ENCODE measurements at regions not wholly inside any gene's neighbourhood (a gene's known extent, or its start where the extent isn't known, plus 50 kb on each side); places are given as distances from the start of the nearest gene placed in this dataset.

GRCh38 chr20:12276011-12276673 lies 358.4 kb downstream of the BTBD3 start:
- DNase-seq (ENCODE audit: low read depth) = no peak

GRCh38 chr20:12287575-12287974 lies 369.9 kb downstream of the BTBD3 start:
- DNase-seq (ENCODE audit: low read depth) = no peak

- no peak for DNase-seq (ENCODE audit: low read depth)
Observed at GRCh38 chr20:12289465-12289864, 371.8 kb downstream of the BTBD3 start.

- no peak for DNase-seq (ENCODE audit: low read depth)
Observed at GRCh38 chr20:12291386-12291785, 373.7 kb downstream of the BTBD3 start.

GRCh38 chr20:12293900-12294299 lies 376.2 kb downstream of the BTBD3 start:
- DNase-seq (ENCODE audit: low read depth) = no peak

GRCh38 chr20:12294678-12295077 lies 377.0 kb downstream of the BTBD3 start:
- DNase-seq (ENCODE audit: low read depth) = no peak

GRCh38 chr20:12305188-12305950 lies 387.7 kb downstream of the BTBD3 start:
- DNase-seq (ENCODE audit: low read depth) = no peak

- DNase-seq (ENCODE audit: low read depth) = no peak
Observed at GRCh38 chr20:12306107-12306506, 388.4 kb downstream of the BTBD3 start.

GRCh38 chr20:12311094-12311865 lies 393.6 kb downstream of the BTBD3 start:
- no peak for DNase-seq (ENCODE audit: low read depth)

GRCh38 chr20:12315652-12316051 lies 398.0 kb downstream of the BTBD3 start:
- no peak for DNase-seq (ENCODE audit: low read depth)

GRCh38 chr20:12316794-12317193 lies 399.1 kb downstream of the BTBD3 start:
- DNase-seq (ENCODE audit: low read depth) = no peak

GRCh38 chr20:12317433-12317832 lies 399.7 kb downstream of the BTBD3 start:
- DNase-seq (ENCODE audit: low read depth) = no peak

GRCh38 chr20:12318043-12318442 lies 400.4 kb downstream of the BTBD3 start:
- no peak for DNase-seq (ENCODE audit: low read depth)

GRCh38 chr20:12321736-12322135 lies 404.0 kb downstream of the BTBD3 start:
- DNase-seq (ENCODE audit: low read depth) = no peak

GRCh38 chr20:12327205-12327604 lies 409.5 kb downstream of the BTBD3 start:
- no peak for DNase-seq (ENCODE audit: low read depth)

GRCh38 chr20:12331236-12331635 lies 413.5 kb downstream of the BTBD3 start:
- no peak for DNase-seq (ENCODE audit: low read depth)

GRCh38 chr20:12337601-12338000 lies 419.9 kb downstream of the BTBD3 start:
- no peak for DNase-seq (ENCODE audit: low read depth)

GRCh38 chr20:12345978-12346377 lies 428.3 kb downstream of the BTBD3 start:
- DNase-seq (ENCODE audit: low read depth) = no peak

GRCh38 chr20:12353842-12354241 lies 436.1 kb downstream of the BTBD3 start:
- DNase-seq (ENCODE audit: low read depth) = no peak

GRCh38 chr20:12354725-12355124 lies 437.0 kb downstream of the BTBD3 start:
- no peak for DNase-seq (ENCODE audit: low read depth)

GRCh38 chr20:12355185-12355584 lies 437.5 kb downstream of the BTBD3 start:
- DNase-seq (ENCODE audit: low read depth) = no peak

GRCh38 chr20:12358006-12358654 lies 440.4 kb downstream of the BTBD3 start:
- DNase-seq (ENCODE audit: low read depth) = no peak

- no peak for DNase-seq (ENCODE audit: low read depth)
Observed at GRCh38 chr20:12358655-12359009, 440.9 kb downstream of the BTBD3 start.
